ENCODE measurements at regions not wholly inside any gene's neighbourhood (a gene's known extent, or its start where the extent isn't known, plus 50 kb on each side); places are given as distances from the start of the nearest gene placed in this dataset.
"Not testable (repeated sequence)": the region's sequence is repeated elsewhere in the genome, so short reads cannot be mapped to it uniquely, and the experiment has no call there.

- H3K36me3 ChIP-seq (ENCODE audit: control insufficient read depth, insufficient read depth, low read length) = no peaks in the 10 kb centered on the region
- no peak for DNase-seq (ENCODE audit: extremely low read depth, insufficient read length)
- no peak for TF ChIP-seq CTCF (IDR thresholded peaks at IDR 0.05; ENCODE audit: insufficient read depth, low read length, poor library complexity, severe bottlenecking)
- no peak overlapping the region for H3K4me3 ChIP-seq (replicated peaks; ENCODE audit: low read depth, low read length)
- no peaks in the 10 kb centered on the region; the same call in 1 of the 2 replicates for H3K27me3 ChIP-seq (replicated peaks; ENCODE audit: control insufficient read depth, insufficient read depth, low read length)
Observed at GRCh38 chrX:65828599-65828998, 161.1 kb downstream of the MSN start.

- not testable (repeated sequence) for DNase-seq (ENCODE audit: extremely low read depth, insufficient read length); H3K27me3 ChIP-seq (replicated peaks; ENCODE audit: control insufficient read depth, insufficient read depth, low read length); H3K4me3 ChIP-seq (replicated peaks; ENCODE audit: low read depth, low read length); H3K36me3 ChIP-seq (ENCODE audit: control insufficient read depth, insufficient read depth, low read length)
Observed at GRCh38 chrX:65825226-65825625, 157.8 kb downstream of the MSN start.

GRCh38 chrX:65821721-65822496 is 154.5 kb downstream of the MSN start:
- Histone ChIP-seq H3K4me3 (replicated peaks; ENCODE audit: low read depth, low read length) (no peak overlapping the region; the same call in 1 of the 2 replicates), H3K36me3 (ENCODE audit: control insufficient read depth, insufficient read depth, low read length) (no peaks in the 10 kb centered on the region), H3K27me3 (replicated peaks; ENCODE audit: control insufficient read depth, insufficient read depth, low read length) (no peaks in the 10 kb centered on the region)
- TF ChIP-seq CTCF (IDR thresholded peaks at IDR 0.05; ENCODE audit: insufficient read depth, low read length, poor library complexity, severe bottlenecking) = no peak
- peak; percentile 45 for DNase-seq (ENCODE audit: extremely low read depth, insufficient read length)

- not testable (repeated sequence) for DNase-seq (ENCODE audit: extremely low read depth, insufficient read length); H3K27me3 ChIP-seq (replicated peaks; ENCODE audit: control insufficient read depth, insufficient read depth, low read length); H3K4me3 ChIP-seq (replicated peaks; ENCODE audit: low read depth, low read length); H3K36me3 ChIP-seq (ENCODE audit: control insufficient read depth, insufficient read depth, low read length)
Observed at GRCh38 chrX:65819983-65820382, 152.5 kb downstream of the MSN start.

GRCh38 chrX:65813245-65813644 is 145.8 kb downstream of the MSN start:
- no peak for TF ChIP-seq CTCF (IDR thresholded peaks at IDR 0.05; ENCODE audit: insufficient read depth, low read length, poor library complexity, severe bottlenecking)
- Histone ChIP-seq H3K4me3 (replicated peaks; ENCODE audit: low read depth, low read length) (no peak overlapping the region), H3K27me3 (replicated peaks; ENCODE audit: control insufficient read depth, insufficient read depth, low read length) (no peaks in the 10 kb centered on the region), H3K36me3 (ENCODE audit: control insufficient read depth, insufficient read depth, low read length) (no peaks in the 10 kb centered on the region)
- no peak for DNase-seq (ENCODE audit: extremely low read depth, insufficient read length)

- H3K27me3 ChIP-seq (replicated peaks; ENCODE audit: control insufficient read depth, insufficient read depth, low read length) = no peaks in the 10 kb centered on the region
- DNase-seq (ENCODE audit: extremely low read depth, insufficient read length) = no peak
- H3K4me3 ChIP-seq (replicated peaks; ENCODE audit: low read depth, low read length) = no peak overlapping the region
- no peak for TF ChIP-seq CTCF (IDR thresholded peaks at IDR 0.05; ENCODE audit: insufficient read depth, low read length, poor library complexity, severe bottlenecking)
- H3K36me3 ChIP-seq (ENCODE audit: control insufficient read depth, insufficient read depth, low read length) = no peaks in the 10 kb centered on the region
Observed at GRCh38 chrX:65811558-65812228, 144.2 kb downstream of the MSN start.

All from GM06990 (cell line).